HEK293 (cell line): ENCODE measurements at regions not wholly inside any gene's neighbourhood (a gene's known extent, or its start where the extent isn't known, plus 50 kb on each side); places are given as distances from the start of the nearest gene placed in this dataset.

Experiments
- CTCF ChIA-PET: fragments of 350-600 bp; formaldehyde crosslinking; extraction: SDS; loops from one replicate; lab custom pipeline; 2021; ENCODE audit warnings: antibody characterized with exemption; lab: Yijun Ruan, JAX
- POLR2A ChIA-PET: fragments of 300-600 bp; formaldehyde crosslinking; extraction: SDS; loops from one replicate; lab custom pipeline; 2020; ENCODE audit warnings: antibody characterized with exemption, inconsistent platforms; lab: Yijun Ruan, JAX
- H3K27ac ChIP-seq: fragments of 200-500 bp; sonication (Bioruptor generic); 2 replicates; pipeline ENCODE4 v1.5.1; 2014; ENCODE audit warnings: low read depth, low read length, control low read depth, inconsistent platforms; ENCODE audit errors: extremely low read depth
- H3K36me3 ChIP-seq, 2 experiments: fragments of 200-500 bp in 1 of 2; sonication (Bioruptor generic) in 1 of 2; 1 replicate in 1 of 2; 2 replicates in 1 of 2; pipeline ENCODE4 v1.5.1; 2014 to 2017; ENCODE audit warnings: inconsistent platforms in 2 of 2, low read length in 2 of 2; ENCODE audit not compliant: control insufficient read depth in 2 of 2, insufficient read depth in 1 of 2
- H3K4me1 ChIP-seq: fragments of 200-500 bp; sonication (Bioruptor generic); 2 replicates; pipeline ENCODE4 v1.5.1; 2014; ENCODE audit warnings: mild to moderate bottlenecking, low read length, inconsistent platforms; ENCODE audit not compliant: control insufficient read depth, insufficient read depth
- H3K4me3 ChIP-seq: 2 replicates; pipeline ENCODE4 v1.5.1; 2011; ENCODE audit warnings: low read depth, mild to moderate bottlenecking, control low read depth, low read length, moderate library complexity
- H3K9me3 ChIP-seq: fragments of 200-500 bp; sonication (Bioruptor generic); 2 replicates; pipeline ENCODE4 v1.5.1; 2014; ENCODE audit warnings: low read depth, low read length, inconsistent platforms; ENCODE audit not compliant: control insufficient read depth, insufficient read depth
- FEZF1 ChIP-seq: fragments of 450-650 bp; formaldehyde crosslinking; IDR thresholded peaks from 2 replicates; pipeline ENCODE4 v1.5.1; 2016; ENCODE audit warnings: missing biosample characterization, missing genetic modification characterization
- GLI2 ChIP-seq: fragments of 450-650 bp; formaldehyde crosslinking; IDR thresholded peaks from 2 replicates; pipeline ENCODE4; 2017; ENCODE audit warnings: missing biosample characterization, missing genetic modification characterization, low read depth, borderline replicate concordance
- GLI4 ChIP-seq: fragments of 450-650 bp; formaldehyde crosslinking; IDR thresholded peaks from 2 replicates; pipeline ENCODE4 v1.5.1; 2016; ENCODE audit warnings: missing biosample characterization, missing genetic modification characterization
- GLIS1 ChIP-seq: fragments of 450-650 bp; formaldehyde crosslinking; IDR thresholded peaks from 2 replicates; pipeline ENCODE4 v1.5.1; 2016; ENCODE audit warnings: missing biosample characterization, missing genetic modification characterization
- KLF10 ChIP-seq: fragments of 450-650 bp; IDR thresholded peaks from 2 replicates; pipeline ENCODE4 v1.5.1; 2018; ENCODE audit warnings: missing biosample characterization, mild to moderate bottlenecking, missing genetic modification characterization
- PRDM1 ChIP-seq: fragments of 450-650 bp; formaldehyde crosslinking; IDR thresholded peaks from 2 replicates; pipeline ENCODE4; 2016; ENCODE audit warnings: missing biosample characterization, missing genetic modification characterization
- PRDM6 ChIP-seq: fragments of 450-650 bp; formaldehyde crosslinking; IDR thresholded peaks from 2 replicates; pipeline ENCODE4 v1.5.1; 2017; ENCODE audit warnings: missing biosample characterization, missing genetic modification characterization
- SCRT1 ChIP-seq: fragments of 450-650 bp; formaldehyde crosslinking; IDR thresholded peaks from 2 replicates; pipeline ENCODE4 v1.5.1; 2016; ENCODE audit warnings: missing biosample characterization, missing genetic modification characterization, borderline replicate concordance
- SP7 ChIP-seq: fragments of 450-650 bp; formaldehyde crosslinking; IDR thresholded peaks from 2 replicates; pipeline ENCODE4 v1.5.1; 2016; ENCODE audit warnings: missing biosample characterization, missing genetic modification characterization
- TCF7L2 ChIP-seq: IDR thresholded peaks from 2 replicates; pipeline ENCODE4 v1.6.1; 2011; ENCODE audit warnings: low read depth, mild to moderate bottlenecking, inconsistent platforms, low read length, moderate library complexity, borderline replicate concordance
- YY2 ChIP-seq: fragments of 450-650 bp; formaldehyde crosslinking; IDR thresholded peaks from 2 replicates; pipeline ENCODE4 v1.5.1; 2016; ENCODE audit warnings: missing biosample characterization, missing genetic modification characterization
- ZNF114 ChIP-seq: fragments of 450-650 bp; formaldehyde crosslinking; IDR thresholded peaks from 2 replicates; pipeline ENCODE4 v1.5.0; 2017; ENCODE audit warnings: missing biosample characterization, missing genetic modification characterization
- ZNF133 ChIP-seq: fragments of 450-650 bp; formaldehyde crosslinking; IDR thresholded peaks from 2 replicates; pipeline ENCODE4 v1.5.1; 2016; ENCODE audit warnings: missing biosample characterization, missing genetic modification characterization
- ZNF146 ChIP-seq: fragments of 450-650 bp; formaldehyde crosslinking; IDR thresholded peaks from 2 replicates; pipeline ENCODE4 v1.5.1; 2016; ENCODE audit warnings: missing biosample characterization, missing genetic modification characterization
- ZNF18 ChIP-seq: fragments of 450-650 bp; formaldehyde crosslinking; IDR thresholded peaks from 2 replicates; pipeline ENCODE4 v1.5.1; 2016; ENCODE audit warnings: missing biosample characterization, missing genetic modification characterization
- ZNF184 ChIP-seq: fragments of 450-650 bp; IDR thresholded peaks from 2 replicates; pipeline ENCODE4 v1.5.1; 2018; ENCODE audit warnings: missing biosample characterization, mild to moderate bottlenecking, missing genetic modification characterization
- ZNF19 ChIP-seq: fragments of 450-650 bp; formaldehyde crosslinking; IDR thresholded peaks from 2 replicates; pipeline ENCODE4; 2016; ENCODE audit warnings: missing biosample characterization, missing genetic modification characterization, low read depth
- ZNF239 ChIP-seq: fragments of 450-650 bp; formaldehyde crosslinking; IDR thresholded peaks from 2 replicates; pipeline ENCODE4 v1.5.1; 2016; ENCODE audit warnings: missing biosample characterization, missing genetic modification characterization
- ZNF24 ChIP-seq: fragments of 450-650 bp; formaldehyde crosslinking; IDR thresholded peaks from 2 replicates; pipeline ENCODE4 v1.5.1; 2016; ENCODE audit warnings: missing biosample characterization, missing genetic modification characterization
- ZNF302 ChIP-seq: fragments of 450-650 bp; formaldehyde crosslinking; IDR thresholded peaks from 2 replicates; pipeline ENCODE4 v1.5.1; 2016; ENCODE audit warnings: missing biosample characterization, missing genetic modification characterization, low read depth
- ZNF366 ChIP-seq: fragments of 450-650 bp; formaldehyde crosslinking; conservative IDR thresholded peaks from 2 replicates; pipeline ENCODE4 v1.5.1; 2016; ENCODE audit warnings: missing biosample characterization, missing genetic modification characterization
- ZNF37A ChIP-seq: fragments of 450-650 bp; IDR thresholded peaks from 2 replicates; pipeline ENCODE4 v1.5.1; 2018; ENCODE audit warnings: missing biosample characterization, missing genetic modification characterization
- ZNF544 ChIP-seq: fragments of 450-650 bp; formaldehyde crosslinking; IDR thresholded peaks from 2 replicates; pipeline ENCODE4 v1.5.0; 2017; ENCODE audit warnings: missing biosample characterization, missing genetic modification characterization
- ZNF561 ChIP-seq: fragments of 450-650 bp; IDR thresholded peaks from 2 replicates; pipeline ENCODE4 v1.5.1; 2018; ENCODE audit warnings: missing biosample characterization, missing genetic modification characterization, borderline replicate concordance
- ZNF600 ChIP-seq: fragments of 450-650 bp; formaldehyde crosslinking; IDR thresholded peaks from 2 replicates; pipeline ENCODE4 v1.5.1; 2016; ENCODE audit warnings: missing biosample characterization, missing genetic modification characterization
- ZNF623 ChIP-seq: fragments of 450-650 bp; formaldehyde crosslinking; IDR thresholded peaks from 2 replicates; pipeline ENCODE4 v1.5.1; 2016; ENCODE audit warnings: missing biosample characterization, missing genetic modification characterization
- ZNF624 ChIP-seq: fragments of 450-650 bp; formaldehyde crosslinking; IDR thresholded peaks from 2 replicates; pipeline ENCODE4 v1.5.1; 2017; ENCODE audit warnings: missing biosample characterization, missing genetic modification characterization
- ZNF629 ChIP-seq: fragments of 450-650 bp; formaldehyde crosslinking; IDR thresholded peaks from 2 replicates; pipeline ENCODE4 v1.5.1; 2017; ENCODE audit warnings: missing biosample characterization, missing genetic modification characterization
- ZNF704 ChIP-seq: fragments of 450-650 bp; formaldehyde crosslinking; IDR thresholded peaks from 2 replicates; pipeline ENCODE4 v1.5.1; 2016; ENCODE audit warnings: missing biosample characterization, missing genetic modification characterization
- ZNF785 ChIP-seq: fragments of 450-650 bp; formaldehyde crosslinking; IDR thresholded peaks from 2 replicates; pipeline ENCODE4 v1.5.1; 2016; ENCODE audit warnings: missing biosample characterization, missing genetic modification characterization
- ZNF792 ChIP-seq: fragments of 450-650 bp; formaldehyde crosslinking; IDR thresholded peaks from 2 replicates; pipeline ENCODE4 v1.5.1; 2016; ENCODE audit warnings: missing biosample characterization, missing genetic modification characterization
- ZSCAN16 ChIP-seq: fragments of 450-650 bp; formaldehyde crosslinking; IDR thresholded peaks from 2 replicates; pipeline ENCODE4 v1.5.1; 2016; ENCODE audit warnings: missing biosample characterization, missing genetic modification characterization
- TF ChIP-seq, protein P1 (sequence below): fragments of 450-650 bp; formaldehyde crosslinking; IDR thresholded peaks from 2 replicates; pipeline ENCODE4 v1.5.1; 2017; ENCODE audit warnings: missing biosample characterization, missing genetic modification characterization

- TF ChIP-seq, protein P1, sequence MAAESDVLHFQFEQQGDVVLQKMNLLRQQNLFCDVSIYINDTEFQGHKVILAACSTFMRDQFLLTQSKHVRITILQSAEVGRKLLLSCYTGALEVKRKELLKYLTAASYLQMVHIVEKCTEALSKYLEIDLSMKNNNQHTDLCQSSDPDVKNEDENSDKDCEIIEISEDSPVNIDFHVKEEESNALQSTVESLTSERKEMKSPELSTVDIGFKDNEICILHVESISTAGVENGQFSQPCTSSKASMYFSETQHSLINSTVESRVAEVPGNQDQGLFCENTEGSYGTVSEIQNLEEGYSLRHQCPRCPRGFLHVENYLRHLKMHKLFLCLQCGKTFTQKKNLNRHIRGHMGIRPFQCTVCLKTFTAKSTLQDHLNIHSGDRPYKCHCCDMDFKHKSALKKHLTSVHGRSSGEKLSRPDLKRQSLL = no peak
- TF ChIP-seq ZNF544 (tag by site-specific recombination) (no peak), ZNF146 (tag by site-specific recombination) (peak; percentile 83), FEZF1 (tag by site-specific recombination) (peak; percentile 75), ZNF561 (tag by site-specific recombination) (no peak), ZNF302 (no peak), ZNF114 (tag by site-specific recombination) (no peak), SCRT1 (tag by site-specific recombination) (no peak)
These were observed 143.4 kb upstream of the PCGF5 start (continued) for GRCh38 chr10:91076991-91077548.

- POLR2A ChIA-PET = interaction anchor here (0.6 kb wide), 1 partner anchor 172 kb away, joined by 4 read pairs; no protein-coding TSS in a partner anchor
- Histone ChIP-seq H3K36me3 (no peaks in the 10 kb centered on the region), H3K9me3 (no peaks in the 10 kb centered on the region), H3K4me1 (peaks cover 11% of the 10 kb centered on the region; the same call in 1 of the 2 replicates), H3K4me3 (no peak overlapping the region), H3K27ac (no peak overlapping the region)
- CTCF ChIA-PET = interaction anchor here (0.7 to 1.6 kb wide), 3 partner anchors 10 to 197 kb away, joined by 3 to 6 read pairs (median 3); no protein-coding TSS in a partner anchor
- TF ChIP-seq SP7 (no peak), ZNF37A (no peak), ZNF19 (tag by site-specific recombination) (no peak), PRDM6 (tag by site-specific recombination) (no peak), ZNF623 (tag by site-specific recombination) (no peak), GLIS1 (tag by site-specific recombination) (no peak), ZSCAN16 (tag by site-specific recombination) (no peak), YY2 (no peak), ZNF704 (tag by site-specific recombination) (no peak), ZNF184 (tag by site-specific recombination) (no peak), ZNF624 (tag by site-specific recombination) (no peak), ZNF629 (tag by site-specific recombination) (no peak), ZNF133 (tag by site-specific recombination) (no peak), GLI2 (tag by site-specific recombination) (no peak), TCF7L2 (no peak), ZNF792 (tag by site-specific recombination) (no peak), ZNF600 (tag by site-specific recombination) (no peak), GLI4 (no peak), ZNF239 (no peak), KLF10 (tag by site-specific recombination) (no peak), ZNF18 (tag by site-specific recombination) (no peak), ZNF366 (tag by site-specific recombination) (no peak), ZNF24 (tag by site-specific recombination) (no peak), ZNF785 (no peak), PRDM1 (tag by site-specific recombination) (0 out of 2 replicates have a peak, but pooled peaks have one; percentile 15)
These were observed 142.9 kb upstream of the PCGF5 start for GRCh38 chr10:91077549-91078071.
